HepG2 (cell line): ENCODE measurements at regions not wholly inside any gene's neighbourhood (a gene's known extent, or its start where the extent isn't known, plus 50 kb on each side); places are given as distances from the start of the nearest gene placed in this dataset.

Source experiments
- ATAC-seq: fragments of 200-7000 bp; cut with Tn5 transposase; 3 replicates; pipeline ENCODE4 v1.9.1; 2020; ENCODE audit warnings: mild to moderate bottlenecking, moderate library complexity
- BruUV-seq: library from RNA; stranded (reverse); fragments of 400-500 nt; replicated peaks from 2 replicates; lab custom pipeline; 2021; lab: Mats Ljungman, UMichigan
- CTCF ChIA-PET: fragments of 300-600 bp; formaldehyde crosslinking; extraction: SDS; loops from one replicate; lab custom pipeline; 2021; ENCODE audit warnings: low total read pairs, inconsistent platforms, low intra/inter-chr PET ratio; lab: Yijun Ruan, JAX
- POLR2A ChIA-PET: fragments of 350-600 bp; sonication (Branson Sonifier 250); formaldehyde crosslinking; loops from one replicate; lab custom pipeline; 2020; ENCODE audit warnings: antibody characterized with exemption, inconsistent platforms; lab: Yijun Ruan, JAX
- DNase-seq: peaks from one replicate; pipeline ENCODE4 v3.0.0-alpha.2; 2015; ENCODE audit warnings: low spot score
- FAIRE-seq: peaks from 3 replicates; lab custom pipeline; 2011; peaks lifted over from hg19 to GRCh38; lab: Jason Lieb, UNC
- H2AFZ ChIP-seq: one replicate; pipeline ENCODE4 v1.6.1; 2011; ENCODE audit warnings: low read length, inconsistent platforms
- H3K27ac ChIP-seq: fragments of 300-600 bp; 3 replicates; pipeline ENCODE4 v1.8.0; 2011; ENCODE audit warnings: mixed run types, mild to moderate bottlenecking, mixed read lengths, low read length, inconsistent platforms; ENCODE audit not compliant: insufficient read depth; ENCODE audit errors: extremely low read length
- H3K27me3 ChIP-seq, 2 experiments: fragments of 200-600 bp in 1 of 2; 2 replicates in 1 of 2; 3 replicates in 1 of 2; pipeline versions ENCODE4 v1.6.0 to v1.8.0; 2011; ENCODE audit warnings: low read length in 2 of 2, mild to moderate bottlenecking in 2 of 2, moderate library complexity in 2 of 2, inconsistent platforms in 1 of 2; ENCODE audit not compliant: insufficient read depth in 2 of 2, control insufficient read depth in 1 of 2
- H3K36me3 ChIP-seq, 2 experiments: fragments of 200-600 bp in 1 of 2; replicated peaks in 1 of 2; 2 replicates in 1 of 2; 3 replicates in 1 of 2; pipeline versions ENCODE4 v1.5.1 to v1.8.0; 2011; ENCODE audit warnings: low read length in 2 of 2, inconsistent platforms in 1 of 2; ENCODE audit not compliant: insufficient read depth in 2 of 2, control insufficient read depth in 1 of 2
- H3K4me1 ChIP-seq: 2 replicates; pipeline ENCODE4 v1.5.1; 2012; ENCODE audit warnings: low read length, inconsistent platforms; ENCODE audit not compliant: insufficient read depth
- H3K4me2 ChIP-seq: 2 replicates; pipeline ENCODE4 v1.6.0; 2011; ENCODE audit warnings: low read depth, low read length, inconsistent platforms
- H3K4me3 ChIP-seq, 3 experiments: fragments of 200-600 bp in 1 of 3; sonication (generic), shearing (Covaris generic) in 1 of 3; replicated peaks in 1 of 3; 2 replicates each; pipeline ENCODE4 v1.5.1; 2011 to 2016; ENCODE audit warnings: low read length in 3 of 3, inconsistent platforms in 2 of 3, low read depth in 2 of 3, mild to moderate bottlenecking in 2 of 3, control low read depth in 1 of 3, mixed read lengths in 1 of 3; ENCODE audit not compliant: insufficient read depth in 1 of 3
- H3K79me2 ChIP-seq: one replicate; pipeline ENCODE4 v1.6.1; 2011; ENCODE audit warnings: low read length, inconsistent platforms; ENCODE audit not compliant: insufficient read depth
- H3K9ac ChIP-seq: 2 replicates; pipeline ENCODE4 v1.6.0; 2011; ENCODE audit warnings: mild to moderate bottlenecking, low read depth, low read length, inconsistent platforms; ENCODE audit not compliant: insufficient read depth
- H3K9me3 ChIP-seq: 2 replicates; pipeline ENCODE4 v1.5.1; 2012; ENCODE audit warnings: mild to moderate bottlenecking, low read length
- H4K20me1 ChIP-seq: 2 replicates; pipeline ENCODE4 v1.6.0; 2011; ENCODE audit warnings: inconsistent platforms, mild to moderate bottlenecking, low read length, moderate library complexity; ENCODE audit not compliant: insufficient read depth
- FOXA3 ChIP-seq: IDR thresholded peaks from 2 replicates; pipeline ENCODE4 v1.6.1; 2016; ENCODE audit warnings: missing genetic modification reagents, missing compliant biosample characterization
- FOXM1 ChIP-seq: sonication (generic); formaldehyde crosslinking; IDR thresholded peaks from 2 replicates; pipeline ENCODE4 v1.5.0; 2020; ENCODE audit warnings: missing genetic modification reagents
- HNF1A ChIP-seq, 2 experiments: sonication (generic) in 1 of 2; formaldehyde crosslinking in 1 of 2; IDR thresholded peaks; 2 replicates each; pipeline versions ENCODE4 v1.4.0 to v1.6.1; 2016 to 2020; ENCODE audit warnings: borderline replicate concordance in 1 of 2, low read depth in 1 of 2, mild to moderate bottlenecking in 1 of 2, missing genetic modification reagents in 1 of 2
- LBX2 ChIP-seq: sonication (generic); formaldehyde crosslinking; IDR thresholded peaks from 2 replicates; pipeline ENCODE4 v1.5.0; 2020; ENCODE audit warnings: missing genetic modification reagents, mild to moderate bottlenecking, borderline replicate concordance
- MBNL3 ChIP-seq: fragments of 250-450 bp; sonication (Bioruptor Pico); conservative IDR thresholded peaks from 2 replicates; pipeline ENCODE4 v1.8.0; 2022; ENCODE audit warnings: mild to moderate bottlenecking, inconsistent platforms
- NFYC ChIP-seq: IDR thresholded peaks from 2 replicates; pipeline ENCODE4 v1.6.1; 2016; ENCODE audit warnings: missing genetic modification reagents, missing compliant biosample characterization
- POLR2G ChIP-seq: fragments of 200-400 bp; formaldehyde crosslinking; IDR thresholded peaks from 2 replicates; pipeline ENCODE4 v1.6.1; 2018; ENCODE audit warnings: mild to moderate bottlenecking, low read depth, low read length, moderate library complexity
- ZNF10 ChIP-seq: sonication (generic); formaldehyde crosslinking; IDR thresholded peaks from 2 replicates; pipeline ENCODE4 v1.4.0; 2020; ENCODE audit warnings: mild to moderate bottlenecking, low read depth, missing genetic modification reagents, borderline replicate concordance
- ZNF101 ChIP-seq: sonication (generic); formaldehyde crosslinking; IDR thresholded peaks from 2 replicates; pipeline ENCODE4 v1.4.0; 2020; ENCODE audit warnings: mild to moderate bottlenecking, low read depth, missing genetic modification reagents, borderline replicate concordance
- ZNF138 ChIP-seq: sonication (generic); formaldehyde crosslinking; IDR thresholded peaks from 2 replicates; pipeline ENCODE4 v1.5.0; 2020; ENCODE audit warnings: mild to moderate bottlenecking, low read depth, missing genetic modification reagents
- ZNF703 ChIP-seq: sonication (generic); formaldehyde crosslinking; IDR thresholded peaks from 2 replicates; pipeline ENCODE4 v1.5.1; 2020; ENCODE audit warnings: missing genetic modification reagents, mild to moderate bottlenecking, moderate library complexity, borderline replicate concordance
- ZSCAN21 ChIP-seq: sonication (generic); formaldehyde crosslinking; IDR thresholded peaks from 2 replicates; pipeline ENCODE4 v1.8.0; 2022; ENCODE audit warnings: mild to moderate bottlenecking, missing genetic modification reagents, moderate library complexity, borderline replicate concordance
- WGBS: methylation state at CpG from one replicate; pipeline ENCODE4 v1.1.6; 2017; ENCODE audit warnings: low lambda C conversion rate; 5-methylcytosine and 5-hydroxymethylcytosine counted together
- in situ Hi-C: cut with HindIII; loops from 2 replicates; pipeline ENCODE4 v1.10.0; 2017; ENCODE audit warnings: low pct_unique_long_range_greater_than_20kb; ENCODE audit not compliant: extremely low pct_ligation_motif_present
- intact Hi-C: fragments of 100-400 bp; cut with micrococcal nuclease; formaldehyde crosslinking; loops from one replicate; pipeline ENCODE4 v1.10.0; 2022; ENCODE audit not compliant: unreplicated experiment
- TF ChIP-seq, protein P1 (sequence below): sonication (generic); formaldehyde crosslinking; conservative IDR thresholded peaks from 2 replicates; pipeline ENCODE4 v1.8.0; 2022; ENCODE audit warnings: missing genetic modification reagents
- TF ChIP-seq, protein P2 (sequence below): sonication (generic); formaldehyde crosslinking; IDR thresholded peaks from 2 replicates; pipeline ENCODE4 v1.9.0; 2022; ENCODE audit warnings: low read depth, missing genetic modification reagents

DNA sequence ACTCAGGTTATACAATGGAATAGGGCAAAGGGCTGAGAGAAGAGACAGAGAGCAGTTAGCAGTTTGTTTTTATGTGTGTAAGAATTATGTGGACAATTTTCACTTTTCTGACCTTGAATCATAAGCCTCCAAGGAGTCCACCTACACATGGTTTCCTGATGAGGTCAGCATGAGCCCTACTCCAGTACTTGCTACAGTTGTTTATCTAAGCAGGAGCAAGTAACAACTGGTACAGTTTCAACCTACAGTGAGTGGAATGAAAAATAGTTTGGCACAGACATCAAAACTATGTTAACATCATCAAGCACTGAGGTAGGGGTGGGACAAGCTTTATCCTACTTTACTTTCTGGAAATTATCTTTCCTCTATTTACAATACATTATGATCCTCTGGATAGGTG is 426.7 kb upstream of the ID4 start (continued):
- TF ChIP-seq ZNF10 (CRISPR knock-in tag): no peak
- TF ChIP-seq HNF1A (IDR thresholded peaks at IDR 0.05; ENCODE audit: low read depth): no peak
- no peak for TF ChIP-seq HNF1A (CRISPR knock-in tag; IDR thresholded peaks at IDR 0.05; ENCODE audit: borderline replicate concordance)
- TF ChIP-seq, protein P1, sequence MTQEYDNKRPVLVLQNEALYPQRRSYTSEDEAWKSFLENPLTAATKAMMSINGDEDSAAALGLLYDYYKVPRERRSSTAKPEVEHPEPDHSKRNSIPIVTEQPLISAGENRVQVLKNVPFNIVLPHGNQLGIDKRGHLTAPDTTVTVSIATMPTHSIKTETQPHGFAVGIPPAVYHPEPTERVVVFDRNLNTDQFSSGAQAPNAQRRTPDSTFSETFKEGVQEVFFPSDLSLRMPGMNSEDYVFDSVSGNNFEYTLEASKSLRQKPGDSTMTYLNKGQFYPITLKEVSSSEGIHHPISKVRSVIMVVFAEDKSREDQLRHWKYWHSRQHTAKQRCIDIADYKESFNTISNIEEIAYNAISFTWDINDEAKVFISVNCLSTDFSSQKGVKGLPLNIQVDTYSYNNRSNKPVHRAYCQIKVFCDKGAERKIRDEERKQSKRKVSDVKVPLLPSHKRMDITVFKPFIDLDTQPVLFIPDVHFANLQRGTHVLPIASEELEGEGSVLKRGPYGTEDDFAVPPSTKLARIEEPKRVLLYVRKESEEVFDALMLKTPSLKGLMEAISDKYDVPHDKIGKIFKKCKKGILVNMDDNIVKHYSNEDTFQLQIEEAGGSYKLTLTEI (CRISPR knock-in tag): no peak
- no peak for TF ChIP-seq FOXM1 (CRISPR knock-in tag)
- TF ChIP-seq ZNF138 (CRISPR knock-in tag): no peak

DNA sequence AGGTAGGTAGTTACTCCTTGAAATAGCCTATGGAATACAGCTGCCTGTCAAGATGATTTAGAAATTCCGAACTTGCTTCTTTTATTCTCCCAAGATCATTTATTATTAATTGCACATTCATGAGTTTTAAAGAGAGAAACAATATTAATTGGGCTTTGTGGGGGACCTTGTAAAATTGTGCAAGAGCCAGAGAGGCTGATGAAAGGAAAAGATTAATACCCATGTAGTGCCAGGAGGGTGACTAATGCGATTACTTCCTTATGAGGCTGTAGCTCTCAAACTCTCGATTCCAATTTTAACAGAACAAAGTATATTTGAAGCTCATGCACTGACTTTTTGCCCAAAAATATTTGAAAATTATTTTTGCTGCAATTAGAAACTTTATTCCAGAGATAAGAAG is 423.8 kb upstream of the ID4 start:
- TF ChIP-seq ZSCAN21 (CRISPR knock-in tag): no peak
- no peak for TF ChIP-seq MBNL3
- TF ChIP-seq, protein P2, sequence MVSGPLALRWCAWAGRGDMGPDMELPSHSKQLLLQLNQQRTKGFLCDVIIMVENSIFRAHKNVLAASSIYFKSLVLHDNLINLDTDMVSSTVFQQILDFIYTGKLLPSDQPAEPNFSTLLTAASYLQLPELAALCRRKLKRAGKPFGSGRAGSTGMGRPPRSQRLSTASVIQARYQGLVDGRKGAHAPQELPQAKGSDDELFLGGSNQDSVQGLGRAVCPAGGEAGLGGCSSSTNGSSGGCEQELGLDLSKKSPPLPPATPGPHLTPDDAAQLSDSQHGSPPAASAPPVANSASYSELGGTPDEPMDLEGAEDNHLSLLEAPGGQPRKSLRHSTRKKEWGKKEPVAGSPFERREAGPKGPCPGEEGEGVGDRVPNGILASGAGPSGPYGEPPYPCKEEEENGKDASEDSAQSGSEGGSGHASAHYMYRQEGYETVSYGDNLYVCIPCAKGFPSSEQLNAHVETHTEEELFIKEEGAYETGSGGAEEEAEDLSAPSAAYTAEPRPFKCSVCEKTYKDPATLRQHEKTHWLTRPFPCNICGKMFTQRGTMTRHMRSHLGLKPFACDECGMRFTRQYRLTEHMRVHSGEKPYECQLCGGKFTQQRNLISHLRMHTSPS: no peak
- TF ChIP-seq ZNF703 (CRISPR knock-in tag): no peak
- no peak for TF ChIP-seq POLR2G
- TF ChIP-seq ZNF101 (CRISPR knock-in tag): no peak
- no peak for TF ChIP-seq NFYC
- no peak for TF ChIP-seq FOXA3
- TF ChIP-seq LBX2 (CRISPR knock-in tag): no peak
- TF ChIP-seq, all 625 proteins: peak for 0
- POLR2A ChIA-PET: no interaction called here
- intact Hi-C loops: no loop called here
- CTCF ChIA-PET: no interaction called here
- Histone ChIP-seq H3K4me1 (no peaks in the 10 kb centered on the region), H3K27ac (no peak overlapping the region), H3K4me3 (no peak overlapping the region), H3K27me3 (no peaks in the 10 kb centered on the region), H3K4me2 (no peak overlapping the region), H3K9me3 (peaks cover 61% of the 10 kb centered on the region), H2AFZ (no peak overlapping the region), H3K79me2 (no peaks in the 10 kb centered on the region), H3K36me3 (no peaks in the 10 kb centered on the region), H4K20me1 (no peaks in the 10 kb centered on the region), H3K9ac (no peak overlapping the region)
- 3% methylated on average over 3 of the region's 3 CpGs for WGBS
- DNase-seq (no peak), ATAC-seq (no peak), FAIRE-seq (no peak)
- in situ Hi-C loops: no loop called here
- BruUV-seq: no TSS peak
